Caco-2 (cell line): ENCODE measurements at regions not wholly inside any gene's neighbourhood (a gene's known extent, or its start where the extent isn't known, plus 50 kb on each side); places are given as distances from the start of the nearest gene placed in this dataset.

Experiments
- BruUV-seq: library from RNA; stranded (reverse); fragments of 400-500 nt; replicated peaks from 2 replicates; lab custom pipeline; 2021; lab: Mats Ljungman, UMichigan
- CTCF ChIA-PET: fragments of 300-600 bp; sonication (Branson Sonifier 250); formaldehyde crosslinking; loops from one replicate; lab custom pipeline; 2022; ENCODE audit warnings: antibody characterized with exemption; lab: Charles Lee
- POLR2A ChIA-PET: fragments of 300-600 bp; sonication (Branson Sonifier 250); formaldehyde crosslinking; loops from one replicate; lab custom pipeline; 2022; ENCODE audit warnings: antibody characterized with exemption; lab: Charles Lee
- DNase-seq, 2 experiments: peaks; one replicate each; pipeline versions ENCODE4 v3.0.0 to v3.0.0-alpha.2; 2020 to 2022
- H3K27me3 ChIP-seq: replicated peaks from 2 replicates; pipeline ENCODE4 v1.6.0; 2011; ENCODE audit warnings: low read length; ENCODE audit not compliant: control insufficient read depth, insufficient read depth
- H3K36me3 ChIP-seq: 2 replicates; pipeline ENCODE4 v1.5.1; 2011; ENCODE audit warnings: low read length; ENCODE audit not compliant: control insufficient read depth, insufficient read depth
- H3K4me1 ChIP-seq: fragments of 250-450 bp; sonication (Bioruptor Pico); 2 replicates; pipeline ENCODE4 v1.5.1; 2020; ENCODE audit warnings: mild to moderate bottlenecking
- H3K4me3 ChIP-seq: 2 replicates; pipeline ENCODE4 v1.5.1; 2011; ENCODE audit warnings: low read depth, mild to moderate bottlenecking, control low read depth, low read length
- H3K9me3 ChIP-seq: fragments of 250-450 bp; sonication (Bioruptor Pico); 2 replicates; pipeline ENCODE4 v1.5.1; 2020; ENCODE audit warnings: mild to moderate bottlenecking, moderate library complexity
- H3K27ac Mint-ChIP-seq: one replicate; pipeline ENCODE4 v1.8.0; 2022; ENCODE audit warnings: mixed read lengths; ENCODE audit not compliant: unreplicated experiment
- H3K27me3 Mint-ChIP-seq: one replicate; pipeline ENCODE4 v1.8.0; 2022; ENCODE audit warnings: mixed read lengths; ENCODE audit not compliant: insufficient read depth, unreplicated experiment
- H3K36me3 Mint-ChIP-seq: one replicate; pipeline ENCODE4 v1.8.0; 2022; ENCODE audit warnings: mild to moderate bottlenecking, mixed read lengths; ENCODE audit not compliant: insufficient read depth, unreplicated experiment
- H3K4me1 Mint-ChIP-seq: one replicate; pipeline ENCODE4 v1.8.0; 2022; ENCODE audit warnings: low read depth, mixed read lengths; ENCODE audit not compliant: unreplicated experiment
- H3K4me3 Mint-ChIP-seq: one replicate; pipeline ENCODE4 v1.8.0; 2022; ENCODE audit warnings: mild to moderate bottlenecking, moderate library complexity, mixed read lengths; ENCODE audit not compliant: unreplicated experiment
- H3K9me3 Mint-ChIP-seq: one replicate; pipeline ENCODE4 v1.8.0; 2022; ENCODE audit warnings: mixed read lengths; ENCODE audit not compliant: unreplicated experiment
- CTCF ChIP-seq, 2 experiments: fragments of 200-600 bp in 1 of 2; IDR thresholded peaks; 1 replicate in 1 of 2; 2 replicates in 1 of 2; pipeline versions ENCODE4 v1.5.1 to v1.8.0; 2011 to 2022; ENCODE audit warnings: antibody characterized with exemption in 1 of 2, control low read depth in 1 of 2, inconsistent platforms in 1 of 2, low read depth in 1 of 2, low read length in 1 of 2, mild to moderate bottlenecking in 1 of 2, moderate library complexity in 1 of 2; ENCODE audit not compliant: insufficient read depth in 1 of 2, severe bottlenecking in 1 of 2, unreplicated experiment in 1 of 2
- intact Hi-C: fragments of 100-400 bp; cut with micrococcal nuclease; formaldehyde crosslinking; loops from one replicate; pipeline ENCODE4 v1.10.0; 2022; ENCODE audit not compliant: unreplicated experiment

- ChIA-PET CTCF (no interaction called here), POLR2A (no interaction called here)
- Mint-ChIP-seq H3K27ac (no peak overlapping the region), H3K4me3 (no peak overlapping the region), H3K4me1 (no peaks in the 10 kb centered on the region), H3K9me3 (no peaks in the 10 kb centered on the region), H3K27me3 (peaks cover 14% of the 10 kb centered on the region), H3K36me3 (no peaks in the 10 kb centered on the region)
- no TSS peak for BruUV-seq
- no peak for DNase-seq
- TF ChIP-seq CTCF (IDR thresholded peaks at IDR 0.05; ENCODE audit: insufficient read depth in 1 of 2, low read depth in 1 of 2, low read length in 1 of 2, severe bottlenecking in 1 of 2, unreplicated experiment in 1 of 2): no peak
- Histone ChIP-seq H3K9me3 (no peaks in the 10 kb centered on the region), H3K27me3 (no peaks in the 10 kb centered on the region), H3K4me1 (no peaks in the 10 kb centered on the region), H3K36me3 (no peaks in the 10 kb centered on the region), H3K4me3 (no peak overlapping the region)
- intact Hi-C loops: no loop called here
Observed at GRCh38 chr15:45743426-45744235, 108.8 kb downstream of the SQOR start.

DNA sequence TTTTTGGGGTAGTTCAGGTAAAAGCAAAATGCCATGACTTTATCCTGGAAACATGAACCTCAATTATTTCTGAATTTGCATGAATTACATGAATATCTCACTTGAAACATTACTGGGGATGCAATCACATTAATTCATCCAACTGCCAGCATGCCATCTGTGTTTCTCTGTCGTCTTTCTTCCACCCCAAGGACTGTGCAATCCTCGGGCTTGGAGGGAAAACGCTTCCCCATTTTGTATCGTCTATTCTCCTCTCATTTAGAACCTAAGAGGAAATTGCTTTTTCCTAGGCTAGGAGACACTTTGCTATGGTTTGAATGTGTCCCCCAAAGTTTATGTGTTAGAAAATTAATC is 109.4 kb downstream of the SQOR start:
- Mint-ChIP-seq H3K27me3 (peaks cover 14% of the 10 kb centered on the region), H3K27ac (no peak overlapping the region), H3K4me3 (no peak overlapping the region), H3K36me3 (no peaks in the 10 kb centered on the region), H3K4me1 (no peaks in the 10 kb centered on the region), H3K9me3 (no peaks in the 10 kb centered on the region)
- POLR2A ChIA-PET: no interaction called here
- TF ChIP-seq CTCF (IDR thresholded peaks at IDR 0.05; ENCODE audit: insufficient read depth in 1 of 2, low read depth in 1 of 2, low read length in 1 of 2, severe bottlenecking in 1 of 2, unreplicated experiment in 1 of 2): no peak
- no peaks in the 10 kb centered on the region for H3K4me1 ChIP-seq
- no TSS peak for BruUV-seq
- no peaks in the 10 kb centered on the region for H3K36me3 ChIP-seq
- no peaks in the 10 kb centered on the region for H3K9me3 ChIP-seq
- H3K27me3 ChIP-seq: no peaks in the 10 kb centered on the region
- no peak for DNase-seq
- no peak overlapping the region for H3K4me3 ChIP-seq
- intact Hi-C loops: no loop called here
- CTCF ChIA-PET: no interaction called here

- intact Hi-C loops: no loop called here
- H3K4me3 ChIP-seq: no peak overlapping the region
- DNase-seq: no peak
- H3K4me3 Mint-ChIP-seq: no peak overlapping the region
- no peaks in the 10 kb centered on the region for H3K36me3 ChIP-seq
- BruUV-seq: no TSS peak
- H3K9me3 Mint-ChIP-seq: no peaks in the 10 kb centered on the region
- CTCF ChIA-PET: no interaction called here
- no peak overlapping the region for H3K27ac Mint-ChIP-seq
- H3K4me1 Mint-ChIP-seq: no peaks in the 10 kb centered on the region
- POLR2A ChIA-PET: no interaction called here
- H3K27me3 ChIP-seq: no peaks in the 10 kb centered on the region
- H3K9me3 ChIP-seq: no peaks in the 10 kb centered on the region
- H3K36me3 Mint-ChIP-seq: no peaks in the 10 kb centered on the region
- no peaks in the 10 kb centered on the region for H3K4me1 ChIP-seq
- no peak for TF ChIP-seq CTCF (IDR thresholded peaks at IDR 0.05; ENCODE audit: insufficient read depth in 1 of 2, low read depth in 1 of 2, low read length in 1 of 2, severe bottlenecking in 1 of 2, unreplicated experiment in 1 of 2)
- H3K27me3 Mint-ChIP-seq: peaks cover 13% of the 10 kb centered on the region
Observed at GRCh38 chr15:45747426-45747825, 112.6 kb downstream of the SQOR start.
